ENCODE measurements at regions not wholly inside any gene's neighbourhood (a gene's known extent, or its start where the extent isn't known, plus 50 kb on each side); places are given as distances from the start of the nearest gene placed in this dataset.
A peak's percentile ranks its signal among the peaks of the same experiment; 100 is the strongest.
"Not testable (repeated sequence)": the region's sequence is repeated elsewhere in the genome, so short reads cannot be mapped to it uniquely, and the experiment has no call there.

GRCh38 chr7:110507832-110508231 is 583.1 kb upstream of the LRRN3 start:
- H3K36me3 ChIP-seq: no peaks in the 10 kb centered on the region
- no peak overlapping the region for H3K27ac ChIP-seq
- TF ChIP-seq CTCF (IDR thresholded peaks at IDR 0.05): no peak
- peaks cover 0 to 5% (median 4%) of the 10 kb centered on the region in 3 donors for H3K4me1 ChIP-seq
- peak; percentile 76 to 97 (median 88) for ATAC-seq
- peak in 2 of 6 donors; percentile 29 to 35 for DNase-seq
- peaks cover 0 to 16% (median 2%) of the 10 kb centered on the region in 4 donors for H3K27me3 ChIP-seq
- H3K9me3 ChIP-seq: no peaks in the 10 kb centered on the region
- H3K4me3 ChIP-seq: no peak overlapping the region
- FAIRE-seq: no peak
- intact Hi-C loops (cut with DNase I): no loop called here

GRCh38 chr7:110514975-110515551 is 575.9 kb upstream of the LRRN3 start:
- H3K4me1 ChIP-seq; H3K27ac ChIP-seq; H3K36me3 ChIP-seq; H3K27me3 ChIP-seq; ATAC-seq; DNase-seq; FAIRE-seq; H3K9me3 ChIP-seq; intact Hi-C loops (cut with DNase I); H3K4me3 ChIP-seq: not testable (repeated sequence)
- 52 to 53% methylated on average over 5 of the region's 5 CpGs for WGBS, 2 donors

GRCh38 chr7:110519851-110520250 is 571.1 kb upstream of the LRRN3 start:
- DNase-seq (peak in 1 of 6 donors; percentile 38), ATAC-seq (no peak), FAIRE-seq (no peak)
- no peak overlapping the region for H3K27ac ChIP-seq
- no peak overlapping the region for H3K4me3 ChIP-seq
- H3K27me3 ChIP-seq: no peaks in the 10 kb centered on the region
- intact Hi-C loops (cut with DNase I): no loop called here
- no peak for TF ChIP-seq CTCF (IDR thresholded peaks at IDR 0.05)
- no peaks in the 10 kb centered on the region for H3K9me3 ChIP-seq
- peaks cover 0 to 14% (median 10%) of the 10 kb centered on the region in 3 donors for H3K4me1 ChIP-seq
- no peaks in the 10 kb centered on the region for H3K36me3 ChIP-seq
- WGBS, 2 donors: 90% methylated on average over 8 of the region's 8 CpGs

GRCh38 chr7:110521357-110521911 is 569.5 kb upstream of the LRRN3 start:
- no peaks in the 10 kb centered on the region for H3K36me3 ChIP-seq
- no peaks in the 10 kb centered on the region for H3K9me3 ChIP-seq
- DNase-seq (peak in 1 of 6 donors; percentile 17), ATAC-seq (peak; percentile 24 to 57 (median 44)), FAIRE-seq (no peak)
- WGBS, 2 donors: 21 to 26% methylated on average over 8 of the region's 8 CpGs
- H3K4me1 ChIP-seq: peaks cover 0 to 14% (median 10%) of the 10 kb centered on the region in 3 donors
- no peak for TF ChIP-seq CTCF (IDR thresholded peaks at IDR 0.05)
- intact Hi-C loops (cut with DNase I): no loop called here
- H3K4me3 ChIP-seq: no peak overlapping the region
- no peaks in the 10 kb centered on the region for H3K27me3 ChIP-seq
- peak overlapping the region in 2 of 4 donors; percentile 1 to 12 for H3K27ac ChIP-seq

- Histone ChIP-seq H3K27me3 (no peaks in the 10 kb centered on the region), H3K36me3 (no peaks in the 10 kb centered on the region), H3K9me3 (no peaks in the 10 kb centered on the region), H3K4me3 (peak overlapping the region in 1 of 4 donors; percentile 10), H3K4me1 (peaks cover 0 to 14% (median 10%) of the 10 kb centered on the region in 3 donors), H3K27ac (peak overlapping the region in 3 of 4 donors; percentile 17 to 62 (median 59))
- FAIRE-seq (no peak), ATAC-seq (peak; percentile 38 to 75 (median 70)), DNase-seq (no peak)
- intact Hi-C loops (cut with DNase I): no loop called here
- TF ChIP-seq CTCF (IDR thresholded peaks at IDR 0.05): no peak
- WGBS, 2 donors: 54 to 57% methylated on average over 5 of the region's 5 CpGs
Observed at GRCh38 chr7:110522061-110522760, 568.7 kb upstream of the LRRN3 start.

Measured in pancreas (tissue), 10 donors.